ENCODE measurements at regions not wholly inside any gene's neighbourhood (a gene's known extent, or its start where the extent isn't known, plus 50 kb on each side); places are given as distances from the start of the nearest gene placed in this dataset.

DNA sequence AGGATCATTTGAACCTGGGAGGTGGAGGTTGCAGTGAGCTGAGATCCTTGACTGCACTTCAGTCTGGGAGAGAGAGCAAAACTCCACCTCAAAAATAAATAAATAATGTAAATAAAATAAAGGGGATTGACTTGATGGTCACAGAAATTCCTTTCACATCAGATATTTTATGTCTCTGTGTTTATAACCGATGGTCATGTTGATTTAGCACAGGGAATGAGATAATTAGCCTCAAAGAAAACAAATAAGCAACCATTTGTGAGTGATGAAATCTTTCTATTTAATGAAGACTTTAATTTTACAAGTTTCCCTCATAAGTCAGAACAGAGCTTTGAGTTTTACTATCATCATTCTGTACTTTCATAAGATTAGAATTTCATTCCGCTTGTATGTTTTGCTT is 64.8 kb upstream of the NUPR2 start (continued):
- TF ChIP-seq, protein P1, sequence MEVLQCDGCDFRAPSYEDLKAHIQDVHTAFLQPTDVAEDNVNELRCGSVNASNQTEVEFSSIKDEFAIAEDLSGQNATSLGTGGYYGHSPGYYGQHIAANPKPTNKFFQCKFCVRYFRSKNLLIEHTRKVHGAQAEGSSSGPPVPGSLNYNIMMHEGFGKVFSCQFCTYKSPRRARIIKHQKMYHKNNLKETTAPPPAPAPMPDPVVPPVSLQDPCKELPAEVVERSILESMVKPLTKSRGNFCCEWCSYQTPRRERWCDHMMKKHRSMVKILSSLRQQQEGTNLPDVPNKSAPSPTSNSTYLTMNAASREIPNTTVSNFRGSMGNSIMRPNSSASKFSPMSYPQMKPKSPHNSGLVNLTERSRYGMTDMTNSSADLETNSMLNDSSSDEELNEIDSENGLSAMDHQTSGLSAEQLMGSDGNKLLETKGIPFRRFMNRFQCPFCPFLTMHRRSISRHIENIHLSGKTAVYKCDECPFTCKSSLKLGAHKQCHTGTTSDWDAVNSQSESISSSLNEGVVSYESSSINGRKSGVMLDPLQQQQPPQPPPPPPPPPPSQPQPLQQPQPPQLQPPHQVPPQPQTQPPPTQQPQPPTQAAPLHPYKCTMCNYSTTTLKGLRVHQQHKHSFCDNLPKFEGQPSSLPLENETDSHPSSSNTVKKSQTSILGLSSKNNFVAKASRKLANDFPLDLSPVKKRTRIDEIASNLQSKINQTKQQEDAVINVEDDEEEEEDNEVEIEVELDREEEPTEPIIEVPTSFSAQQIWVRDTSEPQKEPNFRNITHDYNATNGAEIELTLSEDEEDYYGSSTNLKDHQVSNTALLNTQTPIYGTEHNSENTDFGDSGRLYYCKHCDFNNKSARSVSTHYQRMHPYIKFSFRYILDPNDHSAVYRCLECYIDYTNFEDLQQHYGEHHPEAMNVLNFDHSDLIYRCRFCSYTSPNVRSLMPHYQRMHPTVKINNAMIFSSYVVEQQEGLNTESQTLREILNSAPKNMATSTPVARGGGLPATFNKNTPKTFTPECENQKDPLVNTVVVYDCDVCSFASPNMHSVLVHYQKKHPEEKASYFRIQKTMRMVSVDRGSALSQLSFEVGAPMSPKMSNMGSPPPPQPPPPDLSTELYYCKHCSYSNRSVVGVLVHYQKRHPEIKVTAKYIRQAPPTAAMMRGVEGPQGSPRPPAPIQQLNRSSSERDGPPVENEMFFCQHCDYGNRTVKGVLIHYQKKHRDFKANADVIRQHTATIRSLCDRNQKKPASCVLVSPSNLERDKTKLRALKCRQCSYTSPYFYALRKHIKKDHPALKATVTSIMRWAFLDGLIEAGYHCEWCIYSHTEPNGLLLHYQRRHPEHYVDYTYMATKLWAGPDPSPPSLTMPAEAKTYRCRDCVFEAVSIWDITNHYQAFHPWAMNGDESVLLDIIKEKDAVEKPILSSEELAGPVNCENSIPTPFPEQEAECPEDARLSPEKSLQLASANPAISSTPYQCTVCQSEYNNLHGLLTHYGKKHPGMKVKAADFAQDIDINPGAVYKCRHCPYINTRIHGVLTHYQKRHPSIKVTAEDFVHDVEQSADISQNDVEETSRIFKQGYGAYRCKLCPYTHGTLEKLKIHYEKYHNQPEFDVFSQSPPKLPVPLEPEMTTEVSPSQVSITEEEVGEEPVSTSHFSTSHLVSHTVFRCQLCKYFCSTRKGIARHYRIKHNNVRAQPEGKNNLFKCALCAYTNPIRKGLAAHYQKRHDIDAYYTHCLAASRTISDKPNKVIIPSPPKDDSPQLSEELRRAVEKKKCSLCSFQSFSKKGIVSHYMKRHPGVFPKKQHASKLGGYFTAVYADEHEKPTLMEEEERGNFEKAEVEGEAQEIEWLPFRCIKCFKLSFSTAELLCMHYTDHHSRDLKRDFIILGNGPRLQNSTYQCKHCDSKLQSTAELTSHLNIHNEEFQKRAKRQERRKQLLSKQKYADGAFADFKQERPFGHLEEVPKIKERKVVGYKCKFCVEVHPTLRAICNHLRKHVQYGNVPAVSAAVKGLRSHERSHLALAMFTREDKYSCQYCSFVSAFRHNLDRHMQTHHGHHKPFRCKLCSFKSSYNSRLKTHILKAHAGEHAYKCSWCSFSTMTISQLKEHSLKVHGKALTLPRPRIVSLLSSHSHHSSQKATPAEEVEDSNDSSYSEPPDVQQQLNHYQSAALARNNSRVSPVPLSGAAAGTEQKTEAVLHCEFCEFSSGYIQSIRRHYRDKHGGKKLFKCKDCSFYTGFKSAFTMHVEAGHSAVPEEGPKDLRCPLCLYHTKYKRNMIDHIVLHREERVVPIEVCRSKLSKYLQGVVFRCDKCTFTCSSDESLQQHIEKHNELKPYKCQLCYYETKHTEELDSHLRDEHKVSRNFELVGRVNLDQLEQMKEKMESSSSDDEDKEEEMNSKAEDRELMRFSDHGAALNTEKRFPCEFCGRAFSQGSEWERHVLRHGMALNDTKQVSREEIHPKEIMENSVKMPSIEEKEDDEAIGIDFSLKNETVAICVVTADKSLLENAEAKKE (CRISPR knock-in tag; IDR thresholded peaks at IDR 0.05), result no peak
- TF ChIP-seq EZH2phosphoT487 (IDR thresholded peaks at IDR 0.05; ENCODE audit: unreplicated experiment) (no peak), STAT1 (IDR thresholded peaks at IDR 0.05; ENCODE audit: unreplicated experiment) (no peak), CREB1 (CRISPR knock-in tag; IDR thresholded peaks at IDR 0.05; ENCODE audit: low read depth) (no peak)
- TF ChIP-seq, protein P2, sequence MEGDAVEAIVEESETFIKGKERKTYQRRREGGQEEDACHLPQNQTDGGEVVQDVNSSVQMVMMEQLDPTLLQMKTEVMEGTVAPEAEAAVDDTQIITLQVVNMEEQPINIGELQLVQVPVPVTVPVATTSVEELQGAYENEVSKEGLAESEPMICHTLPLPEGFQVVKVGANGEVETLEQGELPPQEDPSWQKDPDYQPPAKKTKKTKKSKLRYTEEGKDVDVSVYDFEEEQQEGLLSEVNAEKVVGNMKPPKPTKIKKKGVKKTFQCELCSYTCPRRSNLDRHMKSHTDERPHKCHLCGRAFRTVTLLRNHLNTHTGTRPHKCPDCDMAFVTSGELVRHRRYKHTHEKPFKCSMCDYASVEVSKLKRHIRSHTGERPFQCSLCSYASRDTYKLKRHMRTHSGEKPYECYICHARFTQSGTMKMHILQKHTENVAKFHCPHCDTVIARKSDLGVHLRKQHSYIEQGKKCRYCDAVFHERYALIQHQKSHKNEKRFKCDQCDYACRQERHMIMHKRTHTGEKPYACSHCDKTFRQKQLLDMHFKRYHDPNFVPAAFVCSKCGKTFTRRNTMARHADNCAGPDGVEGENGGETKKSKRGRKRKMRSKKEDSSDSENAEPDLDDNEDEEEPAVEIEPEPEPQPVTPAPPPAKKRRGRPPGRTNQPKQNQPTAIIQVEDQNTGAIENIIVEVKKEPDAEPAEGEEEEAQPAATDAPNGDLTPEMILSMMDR (conservative IDR thresholded peaks at IDR 0.05; ENCODE audit: low read depth in 2 of 2), result no peak

DNA sequence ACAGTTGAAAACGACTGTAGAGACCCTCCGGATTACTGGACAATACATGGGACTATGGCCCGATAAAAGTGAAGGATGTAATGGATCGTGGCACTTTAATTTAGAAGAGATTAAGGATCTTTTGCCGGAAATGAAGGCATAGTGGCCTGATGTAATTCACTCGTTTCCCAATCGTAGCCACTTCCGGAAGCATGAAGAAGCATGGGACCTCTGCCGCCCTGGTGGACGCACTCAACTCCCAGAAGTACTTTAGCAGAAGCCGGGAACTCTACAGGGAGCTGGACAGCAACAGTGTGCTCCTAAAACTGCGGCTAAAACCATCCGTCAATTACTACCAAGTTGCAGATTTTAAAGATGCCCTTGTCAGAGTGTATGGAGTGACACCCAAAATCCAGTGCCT is 59.6 kb upstream of the NUPR2 start:
- Histone ChIP-seq H3K4me3 (no peak overlapping the region), H4K20me1 (replicated peaks; ENCODE audit: insufficient read depth) (no peaks in the 10 kb centered on the region), H3F3A (replicated peaks; ENCODE audit: low read depth) (no peaks in the 10 kb centered on the region), H3K27ac (ENCODE audit: low read depth) (no peak overlapping the region), H3K4me2 (no peak overlapping the region), H3K27me3 (ENCODE audit: insufficient read depth) (no peaks in the 10 kb centered on the region), H3K4me1 (ENCODE audit: insufficient read depth) (no peaks in the 10 kb centered on the region), H2AFZ (no peak overlapping the region), H3K9me2 (ENCODE audit: insufficient read depth) (no peaks in the 10 kb centered on the region), H3K36me3 (ENCODE audit: insufficient read depth) (no peaks in the 10 kb centered on the region; the same call in 1 of the 2 replicates), H3K79me2 (replicated peaks; ENCODE audit: insufficient read depth) (no peaks in the 10 kb centered on the region)
- Mint-ChIP-seq H3K9me3 (peaks cover 89% of the 10 kb centered on the region), H3K36me3 (ENCODE audit: low read depth) (peaks cover 38% of the 10 kb centered on the region), H3K4me1 (no peaks in the 10 kb centered on the region), H3K27ac (no peak overlapping the region), H3K4me3 (no peak overlapping the region), H3K27me3 (ENCODE audit: insufficient read depth, low read depth, poor library complexity) (peaks cover 4% of the 10 kb centered on the region)
- DNase-seq (ENCODE audit: low spot score), result no peak
- ATAC-seq, result no peak
- TF ChIP-seq EZH2phosphoT487 (IDR thresholded peaks at IDR 0.05; ENCODE audit: unreplicated experiment) (no peak), ZNF331 (CRISPR knock-in tag; IDR thresholded peaks at IDR 0.05; ENCODE audit: low read depth) (no peak), ZNF114 (CRISPR knock-in tag; IDR thresholded peaks at IDR 0.05) (no peak), EZH2 (IDR thresholded peaks at IDR 0.05; ENCODE audit: low read depth, unreplicated experiment) (no peak)
- TF ChIP-seq, protein P3, sequence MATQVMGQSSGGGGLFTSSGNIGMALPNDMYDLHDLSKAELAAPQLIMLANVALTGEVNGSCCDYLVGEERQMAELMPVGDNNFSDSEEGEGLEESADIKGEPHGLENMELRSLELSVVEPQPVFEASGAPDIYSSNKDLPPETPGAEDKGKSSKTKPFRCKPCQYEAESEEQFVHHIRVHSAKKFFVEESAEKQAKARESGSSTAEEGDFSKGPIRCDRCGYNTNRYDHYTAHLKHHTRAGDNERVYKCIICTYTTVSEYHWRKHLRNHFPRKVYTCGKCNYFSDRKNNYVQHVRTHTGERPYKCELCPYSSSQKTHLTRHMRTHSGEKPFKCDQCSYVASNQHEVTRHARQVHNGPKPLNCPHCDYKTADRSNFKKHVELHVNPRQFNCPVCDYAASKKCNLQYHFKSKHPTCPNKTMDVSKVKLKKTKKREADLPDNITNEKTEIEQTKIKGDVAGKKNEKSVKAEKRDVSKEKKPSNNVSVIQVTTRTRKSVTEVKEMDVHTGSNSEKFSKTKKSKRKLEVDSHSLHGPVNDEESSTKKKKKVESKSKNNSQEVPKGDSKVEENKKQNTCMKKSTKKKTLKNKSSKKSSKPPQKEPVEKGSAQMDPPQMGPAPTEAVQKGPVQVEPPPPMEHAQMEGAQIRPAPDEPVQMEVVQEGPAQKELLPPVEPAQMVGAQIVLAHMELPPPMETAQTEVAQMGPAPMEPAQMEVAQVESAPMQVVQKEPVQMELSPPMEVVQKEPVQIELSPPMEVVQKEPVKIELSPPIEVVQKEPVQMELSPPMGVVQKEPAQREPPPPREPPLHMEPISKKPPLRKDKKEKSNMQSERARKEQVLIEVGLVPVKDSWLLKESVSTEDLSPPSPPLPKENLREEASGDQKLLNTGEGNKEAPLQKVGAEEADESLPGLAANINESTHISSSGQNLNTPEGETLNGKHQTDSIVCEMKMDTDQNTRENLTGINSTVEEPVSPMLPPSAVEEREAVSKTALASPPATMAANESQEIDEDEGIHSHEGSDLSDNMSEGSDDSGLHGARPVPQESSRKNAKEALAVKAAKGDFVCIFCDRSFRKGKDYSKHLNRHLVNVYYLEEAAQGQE (IDR thresholded peaks at IDR 0.05; ENCODE audit: unreplicated experiment), result no peak
- TF ChIP-seq, protein P4, sequence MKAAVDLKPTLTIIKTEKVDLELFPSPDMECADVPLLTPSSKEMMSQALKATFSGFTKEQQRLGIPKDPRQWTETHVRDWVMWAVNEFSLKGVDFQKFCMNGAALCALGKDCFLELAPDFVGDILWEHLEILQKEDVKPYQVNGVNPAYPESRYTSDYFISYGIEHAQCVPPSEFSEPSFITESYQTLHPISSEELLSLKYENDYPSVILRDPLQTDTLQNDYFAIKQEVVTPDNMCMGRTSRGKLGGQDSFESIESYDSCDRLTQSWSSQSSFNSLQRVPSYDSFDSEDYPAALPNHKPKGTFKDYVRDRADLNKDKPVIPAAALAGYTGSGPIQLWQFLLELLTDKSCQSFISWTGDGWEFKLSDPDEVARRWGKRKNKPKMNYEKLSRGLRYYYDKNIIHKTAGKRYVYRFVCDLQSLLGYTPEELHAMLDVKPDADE (IDR thresholded peaks at IDR 0.05), result no peak
- TF ChIP-seq, protein P2 (conservative IDR thresholded peaks at IDR 0.05; ENCODE audit: low read depth in 2 of 2), result no peak
